ENCODE measurements at regions not wholly inside any gene's neighbourhood (a gene's known extent, or its start where the extent isn't known, plus 50 kb on each side); places are given as distances from the start of the nearest gene placed in this dataset.

DNA sequence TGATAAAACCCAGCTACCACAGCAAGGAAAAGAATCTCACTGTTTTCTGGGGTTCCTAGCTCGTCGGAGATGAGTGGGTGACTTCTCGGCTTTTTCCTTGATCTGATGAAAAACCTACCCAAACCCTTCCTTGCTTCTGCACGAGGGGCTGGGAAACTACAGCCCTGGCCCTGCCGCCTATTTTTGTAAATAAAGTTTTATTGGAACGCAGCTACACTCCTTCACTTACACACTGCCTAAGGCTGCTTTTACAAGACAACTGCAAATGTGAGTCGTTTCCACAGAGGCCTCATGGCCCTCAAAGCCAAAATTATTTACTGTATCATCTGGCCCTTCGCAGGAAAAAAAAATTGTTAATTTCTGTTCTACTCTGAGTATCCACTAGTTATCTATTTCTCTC is 116.0 kb upstream of the TMPRSS2 start:
- Histone ChIP-seq H3K36me3 (replicated peaks in 1 of 2; ENCODE audit: control insufficient read depth in 1 of 2, insufficient read depth in 2 of 2, low read length in 2 of 2) (no peaks in the 10 kb centered on the region), H3K27ac (ENCODE audit: extremely low read length, insufficient read depth, low read length) (no peak overlapping the region), H3K9ac (ENCODE audit: insufficient read depth, low read depth, low read length) (no peak overlapping the region), H4K20me1 (ENCODE audit: insufficient read depth, low read length) (no peaks in the 10 kb centered on the region), H3K4me1 (ENCODE audit: insufficient read depth, low read length) (peaks cover 15% of the 10 kb centered on the region), H3K9me3 (ENCODE audit: low read length) (no peaks in the 10 kb centered on the region), H3K4me3 (replicated peaks in 1 of 3; ENCODE audit: insufficient read depth in 1 of 3, low read depth in 2 of 3, low read length in 3 of 3) (no peak overlapping the region), H3K4me2 (ENCODE audit: low read depth, low read length) (no peak overlapping the region), H3K27me3 (ENCODE audit: control insufficient read depth in 1 of 2, insufficient read depth in 2 of 2, low read length in 2 of 2) (peaks cover 2 to 25% of the 10 kb centered on the region in 2 experiments; a peak in 4 of 5 replicates), H3K79me2 (ENCODE audit: insufficient read depth, low read length) (no peaks in the 10 kb centered on the region), H2AFZ (ENCODE audit: low read length) (no peak overlapping the region)
- CTCF ChIA-PET (ENCODE audit: low intra/inter-chr PET ratio, low total read pairs): no interaction called here
- in situ Hi-C loops (cut with HindIII; ENCODE audit: extremely low pct_ligation_motif_present, low pct_unique_long_range_greater_than_20kb): loop anchor here (25.0 kb wide), 1 partner anchor 488 kb away; no protein-coding TSS in a partner anchor
- FAIRE-seq (no peak), DNase-seq (ENCODE audit: low spot score) (no peak), ATAC-seq (no peak)
- intact Hi-C loops (cut with micrococcal nuclease; ENCODE audit: unreplicated experiment): no loop called here
- POLR2A ChIA-PET: no interaction called here
- TF ChIP-seq, protein P1, sequence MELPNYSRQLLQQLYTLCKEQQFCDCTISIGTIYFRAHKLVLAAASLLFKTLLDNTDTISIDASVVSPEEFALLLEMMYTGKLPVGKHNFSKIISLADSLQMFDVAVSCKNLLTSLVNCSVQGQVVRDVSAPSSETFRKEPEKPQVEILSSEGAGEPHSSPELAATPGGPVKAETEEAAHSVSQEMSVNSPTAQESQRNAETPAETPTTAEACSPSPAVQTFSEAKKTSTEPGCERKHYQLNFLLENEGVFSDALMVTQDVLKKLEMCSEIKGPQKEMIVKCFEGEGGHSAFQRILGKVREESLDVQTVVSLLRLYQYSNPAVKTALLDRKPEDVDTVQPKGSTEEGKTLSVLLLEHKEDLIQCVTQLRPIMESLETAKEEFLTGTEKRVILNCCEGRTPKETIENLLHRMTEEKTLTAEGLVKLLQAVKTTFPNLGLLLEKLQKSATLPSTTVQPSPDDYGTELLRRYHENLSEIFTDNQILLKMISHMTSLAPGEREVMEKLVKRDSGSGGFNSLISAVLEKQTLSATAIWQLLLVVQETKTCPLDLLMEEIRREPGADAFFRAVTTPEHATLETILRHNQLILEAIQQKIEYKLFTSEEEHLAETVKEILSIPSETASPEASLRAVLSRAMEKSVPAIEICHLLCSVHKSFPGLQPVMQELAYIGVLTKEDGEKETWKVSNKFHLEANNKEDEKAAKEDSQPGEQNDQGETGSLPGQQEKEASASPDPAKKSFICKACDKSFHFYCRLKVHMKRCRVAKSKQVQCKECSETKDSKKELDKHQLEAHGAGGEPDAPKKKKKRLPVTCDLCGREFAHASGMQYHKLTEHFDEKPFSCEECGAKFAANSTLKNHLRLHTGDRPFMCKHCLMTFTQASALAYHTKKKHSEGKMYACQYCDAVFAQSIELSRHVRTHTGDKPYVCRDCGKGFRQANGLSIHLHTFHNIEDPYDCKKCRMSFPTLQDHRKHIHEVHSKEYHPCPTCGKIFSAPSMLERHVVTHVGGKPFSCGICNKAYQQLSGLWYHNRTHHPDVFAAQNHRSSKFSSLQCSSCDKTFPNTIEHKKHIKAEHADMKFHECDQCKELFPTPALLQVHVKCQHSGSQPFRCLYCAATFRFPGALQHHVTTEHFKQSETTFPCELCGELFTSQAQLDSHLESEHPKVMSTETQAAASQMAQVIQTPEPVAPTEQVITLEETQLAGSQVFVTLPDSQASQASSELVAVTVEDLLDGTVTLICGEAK (IDR thresholded peaks at IDR 0.05): no peak
- TF ChIP-seq, protein P1 (CRISPR knock-in tag; IDR thresholded peaks at IDR 0.05): peak; percentile 94
- TF ChIP-seq ATF3 (CRISPR knock-in tag; IDR thresholded peaks at IDR 0.05): no peak
- BruUV-seq (replicated peaks): no TSS peak
- 70% methylated on average over 8 of the region's 8 CpGs for WGBS (ENCODE audit: low lambda C conversion rate)

Data from HepG2 (cell line).